HG02852 (cell line): ENCODE measurements at regions not wholly inside any gene's neighbourhood (a gene's known extent, or its start where the extent isn't known, plus 50 kb on each side); places are given as distances from the start of the nearest gene placed in this dataset.

Experiments
- ATAC-seq: cut with Tn5 transposase; IDR thresholded peaks from one replicate; pipeline ENCODE4 v1.9.1; 2021; ENCODE audit warnings: mild to moderate bottlenecking, moderate library complexity; ENCODE audit not compliant: unreplicated experiment

- ATAC-seq: no peak
Observed at GRCh38 chr6:14933183-14933544, 312.7 kb upstream of the JARID2 start.

DNA sequence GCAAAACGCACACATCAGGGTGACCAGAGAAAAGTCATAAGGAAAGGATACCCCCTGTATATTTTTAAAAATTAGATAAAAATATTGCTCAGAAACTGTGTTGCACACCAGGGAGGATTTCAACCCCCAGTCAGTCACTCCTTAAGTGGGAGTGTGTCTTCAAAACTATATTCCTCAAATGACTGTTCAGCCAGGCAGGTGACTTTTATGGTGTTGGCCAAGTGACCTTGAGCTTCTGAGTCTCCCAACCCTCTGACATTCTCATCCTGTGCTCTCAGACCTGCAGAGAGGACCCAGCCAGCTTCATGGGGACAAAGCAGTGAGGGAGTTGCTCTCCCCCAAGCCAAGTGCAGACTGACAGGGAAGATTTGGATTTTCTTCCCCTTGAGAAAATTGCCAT, 311.9 kb upstream of the JARID2 start:
- no peak for ATAC-seq

DNA sequence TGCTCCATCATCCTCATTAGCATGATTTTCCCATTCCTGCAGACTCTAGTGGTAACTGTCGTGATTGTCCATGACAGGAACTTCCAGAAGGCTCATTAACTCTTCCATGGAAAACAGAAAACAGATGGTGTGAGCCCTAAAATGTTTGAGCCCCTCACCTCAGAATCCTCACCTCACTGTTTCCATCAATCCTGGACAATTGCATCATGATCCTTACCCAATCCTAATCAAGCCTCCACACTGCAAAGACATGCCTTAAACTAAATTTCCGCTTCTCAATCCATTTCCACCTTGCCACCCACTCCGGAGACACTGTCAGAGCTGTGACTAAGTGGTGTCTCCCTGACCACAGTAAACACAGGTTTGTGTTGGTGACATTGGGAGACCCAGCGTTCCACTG, 311.0 kb upstream of the JARID2 start:
- ATAC-seq: no peak

DNA sequence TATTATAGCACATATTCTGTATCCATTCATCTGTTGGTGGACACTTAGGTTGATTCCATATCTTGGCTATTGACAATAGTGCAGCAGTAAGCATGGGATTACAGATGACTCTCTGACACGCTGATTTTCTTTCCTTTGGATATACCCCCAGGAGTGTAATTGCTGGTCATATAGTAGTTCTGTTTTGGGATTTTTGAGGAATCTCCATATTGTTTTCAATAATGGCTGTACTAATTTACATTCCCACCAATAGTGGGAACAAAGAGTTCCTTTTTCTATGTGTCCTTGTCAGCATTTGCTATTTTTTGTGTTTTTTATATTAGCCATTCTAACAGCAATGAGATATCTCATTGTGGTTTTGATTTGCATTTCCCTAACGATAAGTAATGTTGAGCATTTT, 309.0 kb upstream of the JARID2 start:
- ATAC-seq: no peak

- peak; percentile 75 for ATAC-seq
Observed at GRCh38 chr6:14943116-14943515, 302.8 kb upstream of the JARID2 start.

DNA sequence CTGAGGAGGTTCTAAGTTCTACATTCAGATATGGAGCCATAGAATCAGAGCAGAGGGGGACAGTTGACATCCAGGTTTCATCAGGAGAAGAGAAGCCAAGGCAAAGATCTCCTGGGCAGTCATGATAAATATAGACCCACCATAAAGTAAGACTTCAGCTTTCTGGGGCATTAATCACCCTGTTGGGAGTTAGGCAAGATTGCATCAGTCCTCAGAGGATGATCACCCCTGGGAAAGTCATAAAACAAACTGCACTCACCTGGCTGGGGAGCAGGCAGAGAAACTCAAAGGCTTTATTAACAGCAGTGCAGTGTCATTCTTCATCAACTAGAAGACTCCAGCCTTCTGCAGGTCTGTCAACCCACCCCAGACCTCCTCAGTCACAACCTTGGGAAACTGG, 301.3 kb upstream of the JARID2 start:
- no peak for ATAC-seq

DNA sequence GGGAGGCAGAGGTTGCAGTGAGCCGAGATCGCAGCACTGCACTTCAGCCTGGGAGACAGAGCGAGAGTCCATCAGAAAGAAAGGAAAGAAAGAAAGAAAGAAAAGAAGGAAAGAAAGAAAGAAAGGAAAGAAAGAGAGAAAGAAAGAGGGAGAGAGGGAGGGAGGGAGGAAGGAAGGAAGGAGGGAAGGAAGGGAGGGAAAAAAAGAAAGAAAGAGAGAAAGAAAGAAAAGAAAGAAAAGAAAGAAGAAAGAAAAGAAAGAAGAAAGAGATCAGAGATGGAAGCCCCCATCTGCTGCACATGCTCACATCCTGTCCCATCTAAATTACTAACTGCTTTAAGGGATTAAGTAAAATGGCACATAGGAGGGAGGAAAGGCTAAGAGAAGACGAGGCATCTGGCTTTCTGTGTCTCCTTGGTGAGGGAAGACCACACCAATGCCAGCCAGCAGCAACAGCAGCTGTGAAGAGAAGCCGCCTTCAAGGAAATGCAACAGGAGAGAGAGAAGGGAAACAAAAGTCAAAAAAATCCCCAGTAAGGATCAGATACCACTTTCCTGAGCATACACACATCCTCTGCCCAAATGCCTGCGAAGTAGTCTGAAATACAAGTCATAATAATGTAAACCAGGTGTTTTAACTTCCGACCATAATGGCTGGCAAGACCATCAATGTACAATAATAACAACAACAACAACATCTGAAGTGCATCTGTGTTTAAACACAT, 300.2 kb upstream of the JARID2 start:
- no peak for ATAC-seq

GRCh38 chr6:14946753-14947152, 299.1 kb upstream of the JARID2 start:
- ATAC-seq: no peak

DNA sequence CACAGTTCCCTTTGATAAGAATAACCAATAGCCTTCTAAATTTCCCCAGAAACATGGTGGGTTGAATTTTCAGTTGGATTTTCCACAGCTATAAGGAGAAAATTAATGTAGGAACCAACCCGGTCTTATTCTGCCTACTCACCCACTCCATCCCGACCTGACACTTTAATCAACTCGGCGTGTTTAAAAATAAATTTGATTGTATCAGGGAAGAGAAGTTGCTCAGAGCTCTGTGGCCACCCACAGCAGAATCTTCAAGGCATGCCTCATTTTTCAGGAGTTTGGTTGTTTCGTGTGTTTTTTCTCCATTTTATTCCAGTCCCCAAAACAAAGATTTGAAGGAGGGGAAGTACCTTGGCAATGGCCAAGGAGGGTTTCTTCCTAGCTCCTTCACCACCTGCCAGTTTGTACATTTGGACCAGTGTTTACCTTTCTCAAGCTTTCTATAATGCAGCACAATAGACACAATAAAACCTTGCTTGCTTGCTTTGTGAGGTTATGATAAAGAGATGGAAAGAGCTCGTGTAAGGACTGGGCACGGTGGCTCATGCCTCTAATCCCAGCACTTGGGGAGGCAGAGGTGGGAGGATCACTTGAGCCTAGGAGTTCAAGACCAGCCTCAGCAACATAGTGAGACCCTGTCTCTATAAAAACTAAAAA, 297.2 kb upstream of the JARID2 start:
- ATAC-seq: no peak

- ATAC-seq: no peak
Observed at GRCh38 chr6:14950103-14950969, 295.5 kb upstream of the JARID2 start.

GRCh38 chr6:14950970-14951276, 294.9 kb upstream of the JARID2 start:
- ATAC-seq: no peak

DNA sequence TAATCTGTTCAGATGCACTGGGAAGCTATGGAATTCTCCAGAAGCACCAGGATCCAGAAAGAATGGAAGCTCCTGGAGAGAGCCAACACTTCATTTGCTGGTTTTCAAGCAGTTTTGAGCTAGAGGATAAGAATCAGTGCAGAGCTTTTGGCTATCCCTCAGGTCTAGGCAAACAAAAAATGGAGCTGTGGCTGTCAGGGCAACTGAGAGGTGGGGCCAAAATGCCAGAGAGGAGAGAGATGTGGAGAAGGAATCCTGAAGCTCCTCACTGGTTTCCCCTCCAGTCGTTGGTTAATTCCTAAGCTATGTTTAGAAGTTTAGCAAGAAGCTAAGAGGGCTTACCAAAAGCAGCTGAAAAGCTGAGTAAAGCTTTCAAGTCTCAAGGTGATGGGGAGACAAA, 294.2 kb upstream of the JARID2 start:
- no peak for ATAC-seq

DNA sequence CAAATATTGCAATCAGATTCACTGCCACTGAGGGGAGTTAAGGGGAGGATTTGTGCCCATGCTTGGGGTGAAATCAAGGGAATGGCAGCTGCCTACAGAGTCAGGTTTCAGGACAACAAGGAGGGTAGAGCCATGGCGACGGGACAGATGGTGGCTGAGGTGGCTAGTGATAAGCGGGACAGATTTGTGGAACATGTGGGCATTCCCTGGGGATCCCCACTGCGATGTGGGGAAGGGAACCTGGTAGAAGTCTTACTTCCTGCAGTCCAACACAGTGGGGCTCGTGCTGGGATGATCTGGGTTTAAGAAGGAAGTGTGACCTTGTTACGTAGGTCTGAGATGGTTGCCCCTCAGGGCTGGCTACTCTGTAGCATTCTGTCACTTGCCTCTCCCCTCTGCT, 292.0 kb upstream of the JARID2 start:
- no peak for ATAC-seq

GRCh38 chr6:14957355-14958059, 288.4 kb upstream of the JARID2 start:
- ATAC-seq: no peak

DNA sequence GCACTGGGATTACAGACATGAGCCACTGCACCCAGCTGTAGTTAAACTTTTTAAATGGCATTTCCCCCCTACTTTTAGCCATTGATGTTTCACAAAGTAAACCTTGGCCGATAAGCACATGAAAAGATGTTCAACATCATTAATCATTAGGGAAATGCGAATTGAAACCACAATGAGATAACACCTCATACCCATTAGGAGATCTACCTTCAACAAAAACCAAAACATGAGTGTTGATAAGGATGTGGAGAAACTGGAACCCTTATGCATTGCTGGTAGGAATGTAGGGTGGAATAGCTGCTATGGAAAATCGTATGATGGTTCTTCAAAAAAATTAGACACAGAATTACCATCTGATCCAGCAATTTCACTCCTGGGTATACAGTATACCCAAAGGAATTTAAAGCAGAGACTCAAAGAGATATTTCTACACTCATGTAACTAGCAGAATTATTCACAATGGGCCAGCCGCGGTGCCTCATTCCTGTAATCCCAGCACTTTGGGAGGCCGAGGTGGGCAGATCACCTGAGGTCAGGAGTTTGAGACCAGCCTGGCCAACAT, 286.5 kb upstream of the JARID2 start:
- ATAC-seq: no peak

- no peak for ATAC-seq
Observed at GRCh38 chr6:14964556-14965270, 281.2 kb upstream of the JARID2 start.

- ATAC-seq: no peak
Observed at GRCh38 chr6:14965424-14966075, 280.3 kb upstream of the JARID2 start.

GRCh38 chr6:14966096-14966905, 279.6 kb upstream of the JARID2 start:
- ATAC-seq: no peak
